ENCODE measurements at regions not wholly inside any gene's neighbourhood (a gene's known extent, or its start where the extent isn't known, plus 50 kb on each side); places are given as distances from the start of the nearest gene placed in this dataset.

- Mint-ChIP-seq H3K36me3 (ENCODE audit: low read depth) (no peaks in the 10 kb centered on the region), H3K27me3 (peaks cover 2% of the 10 kb centered on the region), H3K4me1 (peaks cover 2% of the 10 kb centered on the region), H3K27ac (no peak overlapping the region), H3K4me3 (no peak overlapping the region), H3K9me3 (no peaks in the 10 kb centered on the region)
- DNase-seq (no peak), ATAC-seq (no peak)
These were observed 451.2 kb upstream of the DCN start for GRCh38 chr12:91633734-91634357.

- H3K36me3 Mint-ChIP-seq (ENCODE audit: low read depth): no peaks in the 10 kb centered on the region
- no peaks in the 10 kb centered on the region for H3K9me3 Mint-ChIP-seq
- DNase-seq (no peak), ATAC-seq (no peak)
- H3K27ac Mint-ChIP-seq: no peak overlapping the region
- peaks cover 2% of the 10 kb centered on the region for H3K27me3 Mint-ChIP-seq
- H3K4me3 Mint-ChIP-seq: no peak overlapping the region
- H3K4me1 Mint-ChIP-seq: peaks cover 2% of the 10 kb centered on the region
These were observed 450.6 kb upstream of the DCN start for GRCh38 chr12:91633206-91633605.

GRCh38 chr12:91632042-91632786, 449.6 kb upstream of the DCN start:
- H3K27ac Mint-ChIP-seq: no peak overlapping the region
- no peak for ATAC-seq
- peaks cover 2% of the 10 kb centered on the region for H3K4me1 Mint-ChIP-seq
- peaks cover 2% of the 10 kb centered on the region for H3K36me3 Mint-ChIP-seq (ENCODE audit: low read depth)
- peaks cover 3% of the 10 kb centered on the region for H3K9me3 Mint-ChIP-seq
- no peak overlapping the region for H3K4me3 Mint-ChIP-seq
- DNase-seq: no peak
- peaks cover 2% of the 10 kb centered on the region for H3K27me3 Mint-ChIP-seq

- H3K9me3 Mint-ChIP-seq: peaks cover 14% of the 10 kb centered on the region
These were observed 448.1 kb upstream of the DCN start for GRCh38 chr12:91630596-91631293.

GRCh38 chr12:91630083-91630482, 447.5 kb upstream of the DCN start:
- no peaks in the 10 kb centered on the region for H3K27me3 Mint-ChIP-seq
- H3K27ac Mint-ChIP-seq: no peak overlapping the region
- peaks cover 2% of the 10 kb centered on the region for H3K36me3 Mint-ChIP-seq (ENCODE audit: low read depth)
- no peak for DNase-seq
- H3K4me3 Mint-ChIP-seq: no peak overlapping the region
- H3K4me1 Mint-ChIP-seq: no peaks in the 10 kb centered on the region
- peaks cover 17% of the 10 kb centered on the region for H3K9me3 Mint-ChIP-seq
- no peak for ATAC-seq

More at GRCh38 chr12:91630596-91631293, 448.1 kb upstream of the DCN start:
- DNase-seq (no peak), ATAC-seq (no peak)
- H3K27me3 Mint-ChIP-seq: no peaks in the 10 kb centered on the region
- H3K4me3 Mint-ChIP-seq: no peak overlapping the region
- H3K36me3 Mint-ChIP-seq (ENCODE audit: low read depth): peaks cover 2% of the 10 kb centered on the region
- no peak overlapping the region for H3K27ac Mint-ChIP-seq
- peaks cover 2% of the 10 kb centered on the region for H3K4me1 Mint-ChIP-seq

- Mint-ChIP-seq H3K4me1 (no peaks in the 10 kb centered on the region), H3K36me3 (ENCODE audit: low read depth) (peaks cover 2% of the 10 kb centered on the region), H3K27me3 (no peaks in the 10 kb centered on the region), H3K27ac (no peak overlapping the region), H3K4me3 (no peak overlapping the region), H3K9me3 (peaks cover 21% of the 10 kb centered on the region)
- DNase-seq: no peak
- no peak for ATAC-seq
These were observed 446.8 kb upstream of the DCN start for GRCh38 chr12:91629440-91629839.

- H3K4me1 Mint-ChIP-seq: no peaks in the 10 kb centered on the region
- DNase-seq: no peak
- H3K27me3 Mint-ChIP-seq: no peaks in the 10 kb centered on the region
- no peak overlapping the region for H3K27ac Mint-ChIP-seq
- no peak for ATAC-seq
- H3K9me3 Mint-ChIP-seq: peaks cover 21% of the 10 kb centered on the region
- H3K36me3 Mint-ChIP-seq (ENCODE audit: low read depth): peaks cover 2% of the 10 kb centered on the region
- no peak overlapping the region for H3K4me3 Mint-ChIP-seq
These were observed 446.0 kb upstream of the DCN start for GRCh38 chr12:91628656-91629055.

GRCh38 chr12:91627225-91627624, 444.6 kb upstream of the DCN start:
- DNase-seq (no peak), ATAC-seq (no peak)
- no peaks in the 10 kb centered on the region for H3K4me1 Mint-ChIP-seq
- no peak overlapping the region for H3K27ac Mint-ChIP-seq
- no peak overlapping the region for H3K4me3 Mint-ChIP-seq
- no peaks in the 10 kb centered on the region for H3K27me3 Mint-ChIP-seq
- H3K9me3 Mint-ChIP-seq: peaks cover 21% of the 10 kb centered on the region
- peaks cover 2% of the 10 kb centered on the region for H3K36me3 Mint-ChIP-seq (ENCODE audit: low read depth)

GRCh38 chr12:91622981-91623380, 440.4 kb upstream of the DCN start:
- Mint-ChIP-seq H3K27me3 (no peaks in the 10 kb centered on the region), H3K4me1 (peaks cover 4% of the 10 kb centered on the region)

GRCh38 chr12:91622037-91622436, 439.4 kb upstream of the DCN start:
- Mint-ChIP-seq H3K27ac (no peak overlapping the region), H3K9me3 (peaks cover 16% of the 10 kb centered on the region), H3K27me3 (no peaks in the 10 kb centered on the region), H3K4me1 (peaks cover 7% of the 10 kb centered on the region), H3K4me3 (no peak overlapping the region), H3K36me3 (ENCODE audit: low read depth) (no peaks in the 10 kb centered on the region)
- no peak for ATAC-seq
- DNase-seq: no peak

More at GRCh38 chr12:91622981-91623380, 440.4 kb upstream of the DCN start:
- DNase-seq (no peak), ATAC-seq (no peak)
- H3K4me3 Mint-ChIP-seq: no peak overlapping the region
- peaks cover 2% of the 10 kb centered on the region for H3K36me3 Mint-ChIP-seq (ENCODE audit: low read depth)
- H3K27ac Mint-ChIP-seq: no peak overlapping the region
- H3K9me3 Mint-ChIP-seq: peaks cover 21% of the 10 kb centered on the region

- H3K36me3 Mint-ChIP-seq (ENCODE audit: low read depth): no peaks in the 10 kb centered on the region
- DNase-seq (no peak), ATAC-seq (no peak)
- H3K4me3 Mint-ChIP-seq: no peak overlapping the region
- H3K27me3 Mint-ChIP-seq: no peaks in the 10 kb centered on the region
- peaks cover 7% of the 10 kb centered on the region for H3K9me3 Mint-ChIP-seq
- no peak overlapping the region for H3K27ac Mint-ChIP-seq
- peaks cover 7% of the 10 kb centered on the region for H3K4me1 Mint-ChIP-seq
These were observed 438.4 kb upstream of the DCN start for GRCh38 chr12:91620992-91621391.

- no peak for ATAC-seq
- H3K4me3 Mint-ChIP-seq: no peak overlapping the region
- H3K27ac Mint-ChIP-seq: no peak overlapping the region
- DNase-seq: no peak
- H3K27me3 Mint-ChIP-seq: no peaks in the 10 kb centered on the region
- no peaks in the 10 kb centered on the region for H3K36me3 Mint-ChIP-seq (ENCODE audit: low read depth)
- peaks cover 7% of the 10 kb centered on the region for H3K9me3 Mint-ChIP-seq
- H3K4me1 Mint-ChIP-seq: peaks cover 7% of the 10 kb centered on the region
These were observed 437.8 kb upstream of the DCN start for GRCh38 chr12:91620422-91620821.

- no peaks in the 10 kb centered on the region for H3K36me3 Mint-ChIP-seq (ENCODE audit: low read depth)
- peaks cover 7% of the 10 kb centered on the region for H3K4me1 Mint-ChIP-seq
- H3K27me3 Mint-ChIP-seq: no peaks in the 10 kb centered on the region
- H3K4me3 Mint-ChIP-seq: no peak overlapping the region
- ATAC-seq (no peak), DNase-seq (no peak)
- H3K9me3 Mint-ChIP-seq: no peaks in the 10 kb centered on the region
- no peak overlapping the region for H3K27ac Mint-ChIP-seq
These were observed 435.7 kb upstream of the DCN start for GRCh38 chr12:91618281-91618680.

GRCh38 chr12:91617818-91618217, 435.2 kb upstream of the DCN start:
- Mint-ChIP-seq H3K4me3 (no peak overlapping the region), H3K27ac (no peak overlapping the region), H3K4me1 (peaks cover 7% of the 10 kb centered on the region), H3K9me3 (no peaks in the 10 kb centered on the region), H3K36me3 (ENCODE audit: low read depth) (no peaks in the 10 kb centered on the region), H3K27me3 (no peaks in the 10 kb centered on the region)
- ATAC-seq (no peak), DNase-seq (no peak)

GRCh38 chr12:91616416-91616815, 433.8 kb upstream of the DCN start:
- H3K27me3 Mint-ChIP-seq: no peaks in the 10 kb centered on the region
- ATAC-seq: no peak

More at GRCh38 chr12:91616416-91616815, 433.8 kb upstream of the DCN start:
- no peak for DNase-seq
- no peak overlapping the region for H3K27ac Mint-ChIP-seq
- no peaks in the 10 kb centered on the region for H3K36me3 Mint-ChIP-seq (ENCODE audit: low read depth)
- peaks cover 7% of the 10 kb centered on the region for H3K4me1 Mint-ChIP-seq
- no peaks in the 10 kb centered on the region for H3K9me3 Mint-ChIP-seq
- no peak overlapping the region for H3K4me3 Mint-ChIP-seq
